Fibroblast of villous mesenchyme (primary cell): ENCODE measurements at regions not wholly inside any gene's neighbourhood (a gene's known extent, or its start where the extent isn't known, plus 50 kb on each side); places are given as distances from the start of the nearest gene placed in this dataset.

Source experiments
- DNase-seq: peaks from one replicate; pipeline ENCODE4 v3.0.0-alpha.2; 2010; ENCODE audit warnings: low read depth
- H3K4me3 ChIP-seq: 2 replicates; pipeline ENCODE4 v1.5.1; 2011; ENCODE audit warnings: low read depth, mild to moderate bottlenecking, low read length
- CTCF ChIP-seq: IDR thresholded peaks from 2 replicates; pipeline ENCODE4 v1.5.1; 2012; ENCODE audit warnings: low read depth, mild to moderate bottlenecking, low read length; ENCODE audit not compliant: insufficient read depth

GRCh38 chr5:2158767-2159166 is 276.0 kb upstream of the IRX4 start:
- H3K4me3 ChIP-seq = no peak overlapping the region
- TF ChIP-seq CTCF = no peak
- DNase-seq = no peak

- DNase-seq = no peak
- H3K4me3 ChIP-seq = no peak overlapping the region
- TF ChIP-seq CTCF = no peak
Observed at GRCh38 chr5:2158109-2158508, 275.4 kb upstream of the IRX4 start.

GRCh38 chr5:2157372-2157771 is 274.6 kb upstream of the IRX4 start:
- TF ChIP-seq CTCF = no peak
- H3K4me3 ChIP-seq = no peak overlapping the region

GRCh38 chr5:2156358-2157059 is 273.8 kb upstream of the IRX4 start:
- H3K4me3 ChIP-seq = no peak overlapping the region
- no peak for TF ChIP-seq CTCF
- no peak for DNase-seq

More at GRCh38 chr5:2157372-2157771, 274.6 kb upstream of the IRX4 start:
- no peak for DNase-seq

GRCh38 chr5:2155556-2155955 is 272.8 kb upstream of the IRX4 start:
- DNase-seq = no peak
- TF ChIP-seq CTCF = no peak

GRCh38 chr5:2153802-2154201 is 271.1 kb upstream of the IRX4 start:
- no peak for TF ChIP-seq CTCF
- no peak overlapping the region for H3K4me3 ChIP-seq
- no peak for DNase-seq

More at GRCh38 chr5:2155556-2155955, 272.8 kb upstream of the IRX4 start:
- no peak overlapping the region for H3K4me3 ChIP-seq

- no peak overlapping the region for H3K4me3 ChIP-seq
- DNase-seq = no peak
- TF ChIP-seq CTCF = no peak
Observed at GRCh38 chr5:2153350-2153749, 270.6 kb upstream of the IRX4 start.
